ENCODE measurements at regions not wholly inside any gene's neighbourhood (a gene's known extent, or its start where the extent isn't known, plus 50 kb on each side); places are given as distances from the start of the nearest gene placed in this dataset.

DNA sequence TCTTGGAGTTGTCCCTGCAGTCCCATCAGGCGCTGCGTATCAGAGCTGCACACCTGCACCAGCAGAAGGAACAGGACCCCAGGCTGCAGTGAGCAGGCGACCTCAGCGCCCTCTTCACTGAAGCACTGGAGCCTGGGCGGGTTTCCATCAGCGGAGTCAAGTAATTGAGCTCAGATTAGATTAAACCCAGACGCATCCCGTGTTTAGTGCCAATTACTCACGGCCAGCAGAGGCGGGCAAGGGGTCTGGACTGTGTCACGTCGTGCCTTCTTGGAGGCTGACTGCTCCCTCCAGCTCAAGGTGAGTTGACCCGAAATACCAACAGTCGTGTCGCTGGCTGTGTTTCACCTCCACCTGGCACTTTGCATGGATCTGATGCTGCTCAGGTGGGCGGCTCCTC lies 123.6 kb downstream of the CXCL12 start:
- Histone ChIP-seq H3K4me3 (no peak overlapping the region), H3K9me3 (no peaks in the 10 kb centered on the region), H3K4me1 (no peaks in the 10 kb centered on the region), H3K9ac (ENCODE audit: low read depth in 2 of 2, low read length in 2 of 2) (no peak overlapping the region), H3K36me3 (no peaks in the 10 kb centered on the region), H3K27ac (no peak overlapping the region), H3K27me3 (no peaks in the 10 kb centered on the region)
- intact Hi-C loops (cut with DNase I): no loop called here
- DNase-seq: no peak
- TF ChIP-seq, protein P1, sequence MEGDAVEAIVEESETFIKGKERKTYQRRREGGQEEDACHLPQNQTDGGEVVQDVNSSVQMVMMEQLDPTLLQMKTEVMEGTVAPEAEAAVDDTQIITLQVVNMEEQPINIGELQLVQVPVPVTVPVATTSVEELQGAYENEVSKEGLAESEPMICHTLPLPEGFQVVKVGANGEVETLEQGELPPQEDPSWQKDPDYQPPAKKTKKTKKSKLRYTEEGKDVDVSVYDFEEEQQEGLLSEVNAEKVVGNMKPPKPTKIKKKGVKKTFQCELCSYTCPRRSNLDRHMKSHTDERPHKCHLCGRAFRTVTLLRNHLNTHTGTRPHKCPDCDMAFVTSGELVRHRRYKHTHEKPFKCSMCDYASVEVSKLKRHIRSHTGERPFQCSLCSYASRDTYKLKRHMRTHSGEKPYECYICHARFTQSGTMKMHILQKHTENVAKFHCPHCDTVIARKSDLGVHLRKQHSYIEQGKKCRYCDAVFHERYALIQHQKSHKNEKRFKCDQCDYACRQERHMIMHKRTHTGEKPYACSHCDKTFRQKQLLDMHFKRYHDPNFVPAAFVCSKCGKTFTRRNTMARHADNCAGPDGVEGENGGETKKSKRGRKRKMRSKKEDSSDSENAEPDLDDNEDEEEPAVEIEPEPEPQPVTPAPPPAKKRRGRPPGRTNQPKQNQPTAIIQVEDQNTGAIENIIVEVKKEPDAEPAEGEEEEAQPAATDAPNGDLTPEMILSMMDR (IDR thresholded peaks at IDR 0.05): no peak

DNA sequence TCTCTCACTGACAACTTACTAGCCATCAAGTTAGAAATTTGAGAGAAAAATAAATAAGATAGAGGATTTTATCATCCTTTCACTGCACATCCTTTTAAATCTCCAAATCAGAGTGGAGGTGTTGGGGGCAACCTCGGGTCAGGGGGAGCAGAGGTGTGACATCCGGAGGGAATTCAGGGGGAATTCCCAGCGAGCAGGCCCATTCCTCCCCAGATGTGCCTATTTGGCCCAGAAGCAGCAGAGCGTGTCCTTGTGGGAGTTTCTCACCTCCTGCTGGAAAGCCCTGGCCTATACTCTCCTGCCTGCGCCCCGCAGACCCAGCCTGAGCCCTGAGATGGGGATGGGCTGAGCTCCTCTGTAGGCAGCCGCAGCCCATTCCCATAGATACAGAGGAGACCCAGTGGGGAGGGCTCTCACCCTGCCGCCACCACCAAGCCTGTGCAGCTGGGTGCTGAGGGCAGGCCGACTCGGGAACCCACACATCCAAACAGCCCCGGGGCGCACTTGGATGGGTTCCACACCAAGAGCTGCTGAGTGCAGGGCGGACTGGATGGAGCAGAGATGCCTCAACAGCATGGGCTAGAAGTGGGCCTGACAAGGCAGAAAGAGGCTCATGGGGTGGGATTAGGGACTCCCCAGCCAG lies 124.5 kb downstream of the CXCL12 start:
- intact Hi-C loops (cut with DNase I): no loop called here
- DNase-seq: no peak
- H3K9ac ChIP-seq (ENCODE audit: low read depth in 2 of 2, low read length in 2 of 2): no peak overlapping the region

DNA sequence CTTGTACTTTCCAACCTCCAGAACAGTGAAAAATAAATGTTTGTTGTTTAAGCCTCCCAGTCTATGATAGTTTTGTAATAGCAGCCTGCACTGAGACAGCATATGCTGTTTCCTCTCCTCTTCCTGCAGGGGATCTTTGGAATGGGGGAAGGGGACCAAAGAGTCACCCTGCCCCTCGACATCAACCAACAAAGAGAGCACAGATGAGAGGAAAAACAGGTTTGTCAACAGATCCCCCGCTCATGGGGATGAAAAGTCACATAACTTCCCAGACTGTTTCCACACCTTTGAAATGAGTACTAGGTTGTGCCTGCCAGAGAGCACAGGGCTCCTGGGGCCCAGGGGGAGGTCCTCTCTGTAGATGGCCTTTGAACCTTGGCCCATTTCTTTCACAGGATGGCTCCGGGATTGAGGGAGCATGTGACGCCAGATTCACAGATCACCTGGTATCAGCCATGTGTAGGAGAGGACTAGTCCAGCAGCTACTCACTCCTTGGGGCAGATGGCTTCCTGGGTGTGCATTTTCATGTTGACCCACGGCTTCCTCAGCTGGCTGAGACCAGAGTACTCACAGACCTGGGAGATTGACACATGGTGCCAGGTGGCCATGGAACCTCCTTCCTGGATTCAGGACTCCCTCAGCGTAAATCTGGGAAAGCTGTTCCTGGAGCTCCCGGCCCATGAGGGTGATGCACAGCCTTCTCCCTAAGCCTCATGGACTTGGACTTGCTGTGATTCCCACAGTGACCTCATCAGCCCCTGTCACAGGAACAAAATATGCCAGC lies 125.6 kb downstream of the CXCL12 start:
- TF ChIP-seq, protein P1 (IDR thresholded peaks at IDR 0.05): no peak
- intact Hi-C loops (cut with DNase I): no loop called here
- H3K9ac ChIP-seq (ENCODE audit: low read depth in 2 of 2, low read length in 2 of 2): no peak overlapping the region
- H3K4me1 ChIP-seq: no peaks in the 10 kb centered on the region
- no peak overlapping the region for H3K27ac ChIP-seq
- no peak for DNase-seq
- H3K36me3 ChIP-seq: no peaks in the 10 kb centered on the region
- no peak overlapping the region for H3K4me3 ChIP-seq
- no peaks in the 10 kb centered on the region for H3K9me3 ChIP-seq
- no peaks in the 10 kb centered on the region for H3K27me3 ChIP-seq

More for the DNA sequence above, 124.5 kb downstream of the CXCL12 start:
- Histone ChIP-seq H3K4me1 (no peaks in the 10 kb centered on the region), H3K4me3 (no peak overlapping the region), H3K36me3 (no peaks in the 10 kb centered on the region), H3K27ac (no peak overlapping the region), H3K9me3 (no peaks in the 10 kb centered on the region), H3K27me3 (no peaks in the 10 kb centered on the region)
- TF ChIP-seq, protein P1 (IDR thresholded peaks at IDR 0.05): no peak

DNA sequence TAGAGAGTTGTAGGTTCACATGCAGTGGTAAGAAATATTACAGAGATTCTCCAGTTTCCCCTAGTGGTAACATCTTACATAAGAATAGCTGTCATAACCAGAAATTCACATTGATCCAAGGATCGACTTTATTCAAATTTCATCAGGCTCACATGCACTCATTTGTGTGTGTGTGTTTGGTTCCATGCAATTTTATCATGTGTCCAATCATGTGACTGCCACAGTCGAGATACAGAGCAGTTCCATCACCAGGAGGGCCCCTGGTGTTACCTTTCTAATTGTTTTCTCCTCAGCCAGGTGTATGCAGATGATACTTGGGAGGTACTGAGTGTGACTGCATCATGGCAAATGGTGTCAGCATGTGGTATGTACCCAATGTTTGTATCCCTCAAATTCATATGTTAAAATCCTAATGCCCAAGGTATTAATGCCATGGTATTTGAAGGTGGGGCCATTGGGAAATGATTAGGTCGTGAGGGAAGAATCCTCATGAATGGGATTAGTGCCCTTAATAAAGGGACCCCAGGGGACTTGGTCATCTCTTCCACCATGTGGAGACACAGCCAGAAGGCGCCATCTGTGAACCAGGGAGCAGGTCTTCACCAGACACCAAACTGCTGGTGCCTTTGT lies 126.3 kb downstream of the CXCL12 start:
- DNase-seq: no peak
- no peaks in the 10 kb centered on the region for H3K4me1 ChIP-seq
- H3K9ac ChIP-seq (ENCODE audit: low read depth in 2 of 2, low read length in 2 of 2): no peak overlapping the region
- no peak overlapping the region for H3K4me3 ChIP-seq
- intact Hi-C loops (cut with DNase I): no loop called here
- no peaks in the 10 kb centered on the region for H3K9me3 ChIP-seq
- H3K27ac ChIP-seq: no peak overlapping the region
- no peaks in the 10 kb centered on the region for H3K36me3 ChIP-seq
- TF ChIP-seq, protein P1 (IDR thresholded peaks at IDR 0.05): no peak
- H3K27me3 ChIP-seq: no peaks in the 10 kb centered on the region

DNA sequence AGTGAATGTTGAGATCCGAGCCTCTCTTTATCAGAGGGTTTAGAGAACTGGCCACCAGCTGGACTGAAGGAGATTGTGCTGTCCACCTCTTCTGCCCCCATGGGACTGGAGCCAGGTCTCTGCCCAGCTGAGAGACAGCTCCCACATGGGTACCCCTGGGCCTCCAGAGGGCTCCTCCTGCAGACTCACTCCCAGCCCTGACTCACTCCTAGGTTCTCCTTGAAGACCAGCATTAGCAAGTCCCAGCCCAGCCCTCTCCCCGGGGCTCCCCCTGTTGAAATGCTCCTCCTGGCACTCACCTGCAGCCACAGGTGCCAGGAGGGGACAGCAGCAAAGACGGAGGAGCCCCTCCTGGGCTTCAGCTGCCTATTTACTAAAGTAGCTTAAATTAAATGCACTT lies 126.9 kb downstream of the CXCL12 start:
- no peak for DNase-seq
- Histone ChIP-seq H3K27ac (no peak overlapping the region), H3K4me1 (no peaks in the 10 kb centered on the region), H3K4me3 (no peak overlapping the region), H3K9me3 (no peaks in the 10 kb centered on the region), H3K27me3 (no peaks in the 10 kb centered on the region), H3K9ac (ENCODE audit: low read depth in 2 of 2, low read length in 2 of 2) (no peak overlapping the region), H3K36me3 (no peaks in the 10 kb centered on the region)
- TF ChIP-seq, protein P1 (IDR thresholded peaks at IDR 0.05): no peak
- intact Hi-C loops (cut with DNase I): no loop called here
